Bronchial epithelial cell (primary cell): ENCODE measurements at regions not wholly inside any gene's neighbourhood (a gene's known extent, or its start where the extent isn't known, plus 50 kb on each side); places are given as distances from the start of the nearest gene placed in this dataset.
"Not testable (repeated sequence)": the region's sequence is repeated elsewhere in the genome, so short reads cannot be mapped to it uniquely, and the experiment has no call there.

Source experiments
- DNase-seq: peaks from one replicate; pipeline ENCODE4 v3.0.0-alpha.2; 2010; ENCODE audit warnings: low read depth
- FAIRE-seq: peaks from 2 replicates; lab custom pipeline; 2011; peaks lifted over from hg19 to GRCh38; lab: Jason Lieb, UNC
- H3K27me3 ChIP-seq: 2 replicates; pipeline ENCODE4 v1.5.1; 2011; ENCODE audit warnings: low read length; ENCODE audit not compliant: control insufficient read depth, insufficient read depth
- H3K36me3 ChIP-seq: 2 replicates; pipeline ENCODE4 v1.5.1; 2011; ENCODE audit warnings: low read length; ENCODE audit not compliant: control insufficient read depth, insufficient read depth
- H3K4me3 ChIP-seq: 2 replicates; pipeline ENCODE4 v1.5.1; 2011; ENCODE audit warnings: mild to moderate bottlenecking, low read depth, low read length, control low read depth
- CTCF ChIP-seq: IDR thresholded peaks from 2 replicates; pipeline ENCODE4 v1.5.1; 2011; ENCODE audit warnings: mild to moderate bottlenecking, moderate library complexity, low read length, control low read depth, inconsistent platforms; ENCODE audit not compliant: insufficient read depth, severe bottlenecking

- DNase-seq (peak; percentile 70), FAIRE-seq (no peak)
- no peak overlapping the region for H3K4me3 ChIP-seq
- H3K27me3 ChIP-seq: no peaks in the 10 kb centered on the region
- H3K36me3 ChIP-seq: no peaks in the 10 kb centered on the region
- TF ChIP-seq CTCF: no peak
Measured at GRCh38 chr12:61220337-61220736, 1039.9 kb upstream of the USP15 start.

DNA sequence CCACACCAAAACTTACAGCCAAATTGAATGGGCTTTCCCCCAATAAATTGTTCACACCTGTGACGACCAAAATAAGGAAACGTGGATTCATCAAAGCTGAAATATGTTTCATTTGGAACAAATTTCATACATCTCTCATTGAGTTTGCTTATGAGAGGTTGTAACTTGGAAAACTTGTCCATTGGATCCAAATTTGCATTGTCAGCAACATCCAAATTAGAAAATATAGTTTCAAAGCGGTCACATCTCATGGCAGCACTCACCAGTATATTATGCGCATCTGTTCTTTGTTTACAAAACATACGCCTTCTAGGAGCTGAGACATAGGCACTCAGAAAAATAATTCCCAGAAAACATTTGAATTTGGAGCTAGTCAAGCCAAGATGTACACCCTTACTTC, 1028.2 kb upstream of the USP15 start:
- DNase-seq (no peak), FAIRE-seq (no peak)
- H3K27me3 ChIP-seq: no peaks in the 10 kb centered on the region
- TF ChIP-seq CTCF: no peak
- no peak overlapping the region for H3K4me3 ChIP-seq
- no peaks in the 10 kb centered on the region for H3K36me3 ChIP-seq

DNA sequence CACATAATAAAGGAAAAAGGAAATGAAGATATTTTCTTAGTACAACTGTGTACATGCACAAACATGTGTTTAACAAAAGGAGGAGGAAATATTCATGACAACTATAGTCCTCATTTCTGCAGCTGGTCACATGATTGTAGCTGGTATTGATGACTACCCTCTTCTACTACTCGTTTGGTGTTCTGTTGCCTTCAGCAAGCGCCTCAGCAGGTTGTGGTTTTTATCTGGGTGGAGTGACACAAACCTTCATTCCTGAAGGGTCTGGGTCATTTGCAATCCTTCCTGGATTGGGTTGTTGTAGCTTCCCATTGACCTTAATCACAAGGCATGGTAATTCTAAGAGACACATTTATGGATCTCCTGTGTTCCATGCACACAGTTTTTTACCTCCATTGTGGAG, 1009.9 kb upstream of the USP15 start:
- DNase-seq (peak; percentile 97), FAIRE-seq (no peak)
- TF ChIP-seq CTCF: no peak
- H3K36me3 ChIP-seq: no peaks in the 10 kb centered on the region
- no peak overlapping the region for H3K4me3 ChIP-seq
- no peaks in the 10 kb centered on the region for H3K27me3 ChIP-seq

- Histone ChIP-seq H3K4me3 (no peak overlapping the region), H3K36me3 (no peaks in the 10 kb centered on the region), H3K27me3 (no peaks in the 10 kb centered on the region)
- FAIRE-seq (peak; percentile 60), DNase-seq (peak; percentile 22)
- no peak for TF ChIP-seq CTCF
Measured at GRCh38 chr12:61251076-61251475, 1009.1 kb upstream of the USP15 start.

DNA sequence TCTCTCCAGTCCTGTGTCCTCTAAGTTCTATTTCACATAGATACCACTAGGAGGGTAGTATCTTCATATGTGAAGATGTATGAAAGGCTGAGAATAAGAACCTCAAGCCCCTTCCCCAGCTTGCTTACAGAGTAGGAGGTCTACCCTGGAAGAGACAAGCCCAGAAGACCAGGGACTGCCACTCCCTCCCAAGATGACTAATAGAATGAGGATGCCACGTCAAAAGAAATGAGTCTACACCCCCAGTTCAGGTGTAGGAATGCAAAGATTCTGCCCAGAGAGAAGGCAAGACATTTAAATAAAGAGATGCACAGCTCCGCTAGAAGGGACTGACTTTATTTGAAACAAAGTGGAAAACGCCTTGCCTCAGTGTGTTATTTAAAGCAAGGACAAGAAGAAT, 1006.0 kb upstream of the USP15 start:
- H3K4me3 ChIP-seq: no peak overlapping the region
- no peaks in the 10 kb centered on the region for H3K27me3 ChIP-seq
- H3K36me3 ChIP-seq: no peaks in the 10 kb centered on the region
- no peak for TF ChIP-seq CTCF
- FAIRE-seq (no peak), DNase-seq (peak; percentile 49)

DNA sequence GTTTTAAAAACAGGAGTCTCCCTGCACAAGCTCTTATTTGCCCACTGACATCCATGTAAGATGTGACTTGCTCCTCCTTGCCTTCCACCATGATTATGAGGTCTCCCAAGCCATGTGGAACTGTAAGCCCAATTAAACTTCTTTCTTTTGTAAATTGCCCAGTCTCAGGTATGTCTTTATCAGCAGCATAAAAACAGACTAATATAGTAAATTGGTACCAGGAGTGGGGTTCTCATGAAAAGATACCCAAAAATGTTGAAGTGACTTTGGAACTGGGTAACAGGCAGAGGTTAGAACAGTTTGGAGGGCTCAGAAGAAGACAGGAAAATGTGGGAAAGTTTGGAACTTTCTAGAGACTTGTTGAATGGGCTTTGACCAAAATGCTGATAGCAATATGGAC, 995.9 kb upstream of the USP15 start:
- DNase-seq, H3K36me3 ChIP-seq, H3K4me3 ChIP-seq, H3K27me3 ChIP-seq, FAIRE-seq: not testable (repeated sequence)
